CD4-positive, alpha-beta T cell (primary cell): ENCODE measurements at regions not wholly inside any gene's neighbourhood (a gene's known extent, or its start where the extent isn't known, plus 50 kb on each side); places are given as distances from the start of the nearest gene placed in this dataset.
A peak's percentile ranks its signal among the peaks of the same experiment; 100 is the strongest.

Source experiments
- ATAC-seq: fragments of 200-7000 bp; cut with Tn5 transposase; one replicate; pipeline ENCODE4 v1.10.0; 2022; ENCODE audit warnings: mild to moderate bottlenecking; ENCODE audit not compliant: poor library complexity
- CTCF ChIA-PET: fragments of 350-600 bp; sonication (Branson Sonifier 250); formaldehyde crosslinking; loops from one replicate; lab custom pipeline; 2021; ENCODE audit warnings: antibody characterized with exemption, inconsistent platforms; lab: Charles Lee
- POLR2A ChIA-PET: fragments of 350-600 bp; sonication (Branson Sonifier 250); formaldehyde crosslinking; loops from one replicate; lab custom pipeline; 2021; ENCODE audit warnings: antibody characterized with exemption, inconsistent platforms; lab: Charles Lee
- DNase-seq, 14 experiments: peaks; one replicate each; pipeline ENCODE4 v3.0.0-alpha.2; 2013 to 2020; ENCODE audit warnings: mixed read lengths in 2 of 14
- H3K27ac ChIP-seq, 2 donors: one replicate each; pipeline versions ENCODE4 v1.5.1 to v1.7.0; 2013; ENCODE audit warnings: low read length in 2 of 2, low read depth in 1 of 2, mild to moderate bottlenecking in 1 of 2
- H3K27me3 ChIP-seq, 2 experiments: 1 replicate in 1 of 2; 2 replicates in 1 of 2; pipeline versions ENCODE4 v1.6.1 to v1.7.0; 2013; ENCODE audit warnings: low read length in 2 of 2, control low read depth in 1 of 2, mild to moderate bottlenecking in 1 of 2, moderate library complexity in 1 of 2; ENCODE audit not compliant: insufficient read depth in 2 of 2, control insufficient read depth in 1 of 2
- H3K36me3 ChIP-seq: one replicate; pipeline ENCODE4 v1.6.1; 2013; ENCODE audit warnings: low read length, control low read depth; ENCODE audit not compliant: insufficient read depth
- H3K4me1 ChIP-seq: one replicate; pipeline ENCODE4 v1.6.1; 2013; ENCODE audit warnings: low read length, control low read depth; ENCODE audit not compliant: insufficient read depth
- H3K4me3 ChIP-seq: one replicate; pipeline ENCODE4 v1.5.1; 2013; ENCODE audit warnings: mild to moderate bottlenecking, low read length, moderate library complexity
- H3K9me3 ChIP-seq, 2 experiments: 1 replicate in 1 of 2; 2 replicates in 1 of 2; pipeline versions ENCODE4 v1.6.1 to v1.7.0; 2013; ENCODE audit warnings: low read length in 2 of 2, mild to moderate bottlenecking in 2 of 2, control low read depth in 1 of 2, moderate library complexity in 1 of 2; ENCODE audit not compliant: control insufficient read depth in 1 of 2, insufficient read depth in 1 of 2
- H3K27ac Mint-ChIP-seq: one replicate; pipeline ENCODE4 v1.8.0; 2020; ENCODE audit warnings: mixed read lengths
- H3K27me3 Mint-ChIP-seq: one replicate; pipeline ENCODE4 v1.8.0; 2021; ENCODE audit warnings: mixed read lengths
- H3K36me3 Mint-ChIP-seq: one replicate; pipeline ENCODE4 v1.8.0; 2021; ENCODE audit warnings: low read depth, mixed read lengths
- H3K4me1 Mint-ChIP-seq: one replicate; pipeline ENCODE4 v1.8.0; 2021; ENCODE audit warnings: low read depth, mixed read lengths
- H3K4me3 Mint-ChIP-seq: one replicate; pipeline ENCODE4 v1.8.0; 2020; ENCODE audit warnings: mild to moderate bottlenecking, mixed read lengths
- H3K9me3 Mint-ChIP-seq: one replicate; pipeline ENCODE4 v1.8.0; 2020; ENCODE audit warnings: mixed read lengths
- CTCF ChIP-seq: fragments of 200-600 bp; IDR thresholded peaks from one replicate; pipeline ENCODE4 v1.8.0; 2022; ENCODE audit warnings: antibody characterized with exemption, mild to moderate bottlenecking
- intact Hi-C, 2 experiments: fragments of 100-400 bp; cut with DNase I in 1 of 2; cut with micrococcal nuclease in 1 of 2; formaldehyde crosslinking; loops; one replicate each; pipeline versions ENCODE4 v1.15.1 to v1.9.0; 2023 to 2025; cut with DNase I, micrococcal nuclease

GRCh38 chr2:195498176-195498575, 158.8 kb upstream of the SLC39A10 start:
- ChIA-PET POLR2A (interaction anchor here (0.6 to 5.5 kb wide), 17 partner anchors 8 to 165 kb away, joined by 3 to 52 read pairs (median 5); partner anchors contain the start of gene SLC39A10), CTCF (interaction anchor here (0.7 to 3.6 kb wide), 8 partner anchors 15 to 164 kb away, joined by 3 to 35 read pairs (median 3); partner anchors contain the start of gene SLC39A10)
- DNase-seq = peak; percentile 39 to 82 (median 60)
- Mint-ChIP-seq H3K4me1 (peaks cover 41% of the 10 kb centered on the region), H3K36me3 (no peaks in the 10 kb centered on the region), H3K4me3 (no peak overlapping the region), H3K9me3 (no peaks in the 10 kb centered on the region), H3K27me3 (no peaks in the 10 kb centered on the region), H3K27ac (no peak overlapping the region)
- H3K27ac ChIP-seq = no peak overlapping the region
- H3K36me3 ChIP-seq = no peaks in the 10 kb centered on the region
- intact Hi-C loops = loop anchor here (1.0 to 10.0 kb wide), 6 partner anchors 34 to 837 kb away; partner anchors contain the start of gene DNAH7 (in 1 of the 2)
- ATAC-seq = peak; percentile 60
- no peaks in the 10 kb centered on the region for H3K9me3 ChIP-seq
- TF ChIP-seq CTCF = peak; percentile 79
- H3K4me1 ChIP-seq = peaks cover 6% of the 10 kb centered on the region
- no peaks in the 10 kb centered on the region for H3K27me3 ChIP-seq
- H3K4me3 ChIP-seq = no peak overlapping the region

- Histone ChIP-seq H3K36me3 (no peaks in the 10 kb centered on the region), H3K27me3 (no peaks in the 10 kb centered on the region), H3K4me1 (peaks cover 6% of the 10 kb centered on the region), H3K27ac (no peak overlapping the region), H3K9me3 (no peaks in the 10 kb centered on the region), H3K4me3 (no peak overlapping the region)
- DNase-seq (no peak), ATAC-seq (no peak)
- TF ChIP-seq CTCF = no peak
- Mint-ChIP-seq H3K27me3 (no peaks in the 10 kb centered on the region), H3K27ac (no peak overlapping the region), H3K36me3 (no peaks in the 10 kb centered on the region), H3K4me1 (peaks cover 41% of the 10 kb centered on the region), H3K9me3 (no peaks in the 10 kb centered on the region), H3K4me3 (no peak overlapping the region)
- ChIA-PET CTCF (interaction anchor here (3.6 kb wide), 1 partner anchor 163 kb away, joined by 35 read pairs; no protein-coding TSS in a partner anchor), POLR2A (interaction anchor here (3.8 kb wide), 1 partner anchor 163 kb away, joined by 52 read pairs; no protein-coding TSS in a partner anchor)
- intact Hi-C loops = loop anchor here (5.0 to 10.0 kb wide), 4 partner anchors 35 to 838 kb away; partner anchors contain the start of gene DNAH7 (in 1 of the 2)
Observed at GRCh38 chr2:195496991-195497390, 160.0 kb upstream of the SLC39A10 start.

GRCh38 chr2:195495966-195496365, 161.1 kb upstream of the SLC39A10 start:
- H3K4me1 Mint-ChIP-seq = peaks cover 37% of the 10 kb centered on the region
- TF ChIP-seq CTCF = no peak
- Histone ChIP-seq H3K9me3 (no peaks in the 10 kb centered on the region), H3K4me3 (no peak overlapping the region), H3K27ac (no peak overlapping the region), H3K27me3 (no peaks in the 10 kb centered on the region), H3K36me3 (no peaks in the 10 kb centered on the region), H3K4me1 (peaks cover 6% of the 10 kb centered on the region)
- intact Hi-C loops = loop anchor here (5.0 to 10.0 kb wide), 4 partner anchors 36 to 839 kb away; partner anchors contain the start of gene DNAH7 (in 1 of the 2)
- CTCF ChIA-PET = no interaction called here
- POLR2A ChIA-PET = interaction anchor here (0.7 kb wide), 1 partner anchor 44 kb away, joined by 3 read pairs; no protein-coding TSS in a partner anchor
- H3K27me3 Mint-ChIP-seq = no peaks in the 10 kb centered on the region
- ATAC-seq = no peak
- H3K4me3 Mint-ChIP-seq = no peak overlapping the region
- H3K9me3 Mint-ChIP-seq = no peaks in the 10 kb centered on the region
- DNase-seq = no peak
- no peaks in the 10 kb centered on the region for H3K36me3 Mint-ChIP-seq
- no peak overlapping the region for H3K27ac Mint-ChIP-seq
